NCI-H82 (cell line): ENCODE measurements at regions not wholly inside any gene's neighbourhood (a gene's known extent, or its start where the extent isn't known, plus 50 kb on each side); places are given as distances from the start of the nearest gene placed in this dataset.
"Not testable (repeated sequence)": the region's sequence is repeated elsewhere in the genome, so short reads cannot be mapped to it uniquely, and the experiment has no call there.

Experiments
- DNase-seq: peaks from one replicate; lab custom pipeline; 2025; lab: John Stamatoyannopoulos, UW

DNA sequence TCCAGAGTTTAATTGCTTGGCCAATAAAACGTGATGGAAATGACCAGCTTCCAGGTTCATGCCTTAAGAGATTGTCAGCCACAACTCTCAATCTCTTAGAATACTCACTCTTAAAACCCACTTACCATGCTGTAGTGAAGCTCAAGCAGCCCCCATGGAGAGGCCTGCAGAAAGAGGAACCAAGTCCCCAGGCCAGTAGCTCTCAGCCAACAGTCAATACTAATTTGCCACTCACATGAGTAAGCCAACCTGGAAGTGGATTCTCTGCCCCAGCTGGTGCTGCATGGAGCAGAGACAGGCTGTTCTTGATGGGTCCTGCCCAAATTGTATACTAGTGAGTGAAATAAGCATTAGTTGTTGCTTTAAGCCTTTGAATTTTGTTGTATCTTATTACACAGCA is 155.9 kb downstream of the OXSM start:
- no peak for DNase-seq

DNA sequence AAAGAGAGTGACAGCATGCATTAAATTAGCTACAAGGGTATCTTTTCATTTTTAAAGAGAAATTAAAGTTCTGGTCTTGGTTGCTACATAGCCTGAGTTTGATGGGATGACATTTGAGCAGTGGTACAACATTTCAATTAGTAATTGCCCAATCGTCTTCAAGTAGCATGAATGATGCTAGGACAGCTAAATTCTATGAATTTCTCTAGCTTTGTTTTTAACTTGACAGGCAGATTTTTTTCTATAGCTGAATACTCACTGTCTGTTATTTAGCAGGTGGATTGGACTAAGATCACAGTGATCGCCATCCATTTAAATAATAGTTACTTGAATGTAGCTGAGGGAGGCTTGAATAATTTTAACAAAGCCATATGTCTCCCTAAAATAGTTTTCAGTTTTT is 162.2 kb downstream of the OXSM start:
- no peak for DNase-seq

DNA sequence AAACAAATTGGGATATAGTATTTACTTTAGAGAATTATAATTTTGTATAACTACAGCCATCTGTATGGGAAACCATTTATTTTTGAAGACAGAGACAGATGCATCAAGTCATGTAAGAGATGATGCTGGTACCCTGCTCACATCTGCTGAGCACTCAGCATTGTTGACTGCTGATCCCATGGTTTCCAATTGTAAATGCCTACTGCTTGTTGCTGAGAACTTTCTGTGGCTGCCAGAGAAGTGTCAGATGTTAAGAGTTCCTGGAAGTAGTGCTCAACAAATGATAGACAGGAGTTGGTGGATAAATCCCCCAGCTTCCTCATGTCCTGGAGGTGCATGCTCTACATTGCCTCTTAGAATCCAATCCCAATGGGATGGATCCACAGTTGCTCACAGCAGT is 167.1 kb downstream of the OXSM start:
- no peak for DNase-seq

DNA sequence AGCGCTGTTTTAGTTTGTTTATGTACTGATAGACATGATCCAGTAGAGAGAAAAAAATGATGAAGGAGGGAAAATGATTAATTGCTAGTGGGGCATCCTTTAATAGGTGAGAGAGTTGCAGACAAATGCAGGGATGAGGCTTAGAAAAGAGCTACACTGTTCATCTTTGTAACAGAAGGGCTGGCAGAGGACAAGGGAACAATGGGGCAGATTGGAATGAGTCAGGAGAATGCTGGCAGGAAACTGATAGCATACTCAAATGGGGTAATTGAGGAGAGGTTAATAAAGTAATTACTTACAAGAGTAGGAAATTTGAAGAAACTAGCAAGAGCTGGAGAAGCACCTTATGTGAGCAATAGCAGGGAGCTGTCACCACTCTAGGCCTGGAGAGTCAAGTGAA is 170.9 kb downstream of the OXSM start:
- no peak for DNase-seq

DNA sequence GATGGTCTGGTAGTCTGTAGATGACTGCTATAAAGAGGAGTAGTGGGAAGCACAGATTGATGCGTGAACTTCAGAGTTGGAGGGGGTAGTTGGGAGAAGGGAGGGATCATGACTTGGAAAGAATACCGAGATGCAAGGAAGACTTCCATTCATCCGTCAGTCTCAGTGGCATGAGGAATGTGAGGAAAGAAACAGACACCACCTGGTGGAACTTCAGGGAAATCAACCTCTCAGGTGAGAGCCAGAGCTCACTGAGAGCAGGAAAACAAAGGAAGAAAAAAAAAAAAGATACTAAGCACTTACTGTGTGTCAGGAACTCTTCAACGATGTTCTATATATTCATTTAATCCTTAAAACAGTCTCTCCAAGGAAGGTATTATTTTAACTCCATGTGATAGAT is 172.4 kb downstream of the OXSM start:
- DNase-seq = peak; percentile 4

DNA sequence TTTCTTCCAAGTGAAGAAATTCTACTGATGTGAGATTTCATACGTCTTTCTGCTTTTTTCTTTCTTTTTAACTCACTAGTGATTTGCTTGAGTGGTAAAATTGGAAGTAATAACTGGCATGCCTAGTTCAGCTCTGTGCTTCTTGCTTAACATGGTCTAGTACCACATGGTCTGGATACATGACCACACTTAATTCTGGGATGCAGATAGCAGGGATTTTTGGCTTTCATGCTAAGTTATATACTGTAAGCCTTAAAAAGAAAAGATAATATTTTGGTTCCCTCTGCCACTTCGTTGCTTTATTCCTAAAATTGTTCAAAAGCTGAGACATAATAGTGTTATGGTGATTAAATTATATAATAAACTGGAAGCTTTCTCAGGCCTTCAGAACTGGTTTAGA is 174.3 kb downstream of the OXSM start:
- no peak for DNase-seq

DNA sequence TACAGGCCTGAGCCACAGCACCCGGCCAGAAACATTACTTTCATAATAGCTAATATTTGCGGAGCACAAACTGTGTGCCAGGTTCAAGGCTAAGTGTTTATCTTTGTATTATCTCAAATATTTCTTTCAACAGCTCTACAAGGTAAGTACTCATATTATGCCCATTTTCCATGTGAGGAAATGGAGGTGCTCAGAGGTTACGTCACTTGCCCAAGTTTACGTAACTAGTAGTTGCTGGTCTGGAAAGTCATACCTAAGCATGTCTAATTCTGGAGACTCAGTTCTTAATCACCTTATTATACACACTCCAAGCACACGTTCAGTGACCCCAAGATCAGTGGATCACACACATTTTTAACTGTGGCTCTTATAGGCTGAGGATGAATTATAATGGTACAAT is 177.5 kb downstream of the OXSM start:
- no peak for DNase-seq

DNA sequence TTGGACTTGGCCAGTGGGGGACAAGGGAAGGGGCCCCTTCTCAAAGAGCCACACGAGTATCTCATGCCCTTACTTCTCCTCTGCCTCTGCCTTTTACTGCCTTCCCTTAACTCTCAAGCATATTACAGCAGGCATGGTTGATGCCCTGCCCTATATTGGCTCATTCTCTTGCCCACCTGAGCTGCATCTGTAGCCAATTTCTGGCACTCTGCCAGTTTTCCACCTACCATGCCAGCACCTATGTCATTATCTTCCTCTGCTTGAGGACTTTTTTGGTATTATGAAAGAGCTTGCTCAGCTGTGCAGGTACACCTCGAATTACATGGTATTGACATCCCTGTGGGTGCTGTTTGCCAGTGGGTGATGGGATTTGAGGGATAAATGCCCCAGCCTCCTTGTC is 181.8 kb downstream of the OXSM start:
- DNase-seq = no peak

DNA sequence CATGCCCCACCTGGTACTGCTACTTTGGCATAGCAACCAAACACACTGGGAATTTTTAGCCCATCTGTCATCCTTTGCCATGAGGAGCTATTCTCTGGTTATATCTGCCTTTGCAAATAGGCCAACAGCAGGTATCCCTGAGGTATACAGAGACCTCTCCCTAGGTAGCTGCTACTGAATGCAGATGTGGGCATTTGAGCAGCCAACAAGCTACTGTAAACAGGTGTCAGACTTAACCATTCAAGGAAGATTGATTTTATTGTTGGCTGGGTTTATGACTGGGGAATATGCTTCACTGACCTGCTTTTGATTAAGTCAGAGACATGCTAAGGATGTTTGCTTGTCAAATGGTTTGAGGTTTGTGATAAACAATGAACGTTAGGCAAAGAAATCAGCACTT is 183.2 kb downstream of the OXSM start:
- no peak for DNase-seq

DNA sequence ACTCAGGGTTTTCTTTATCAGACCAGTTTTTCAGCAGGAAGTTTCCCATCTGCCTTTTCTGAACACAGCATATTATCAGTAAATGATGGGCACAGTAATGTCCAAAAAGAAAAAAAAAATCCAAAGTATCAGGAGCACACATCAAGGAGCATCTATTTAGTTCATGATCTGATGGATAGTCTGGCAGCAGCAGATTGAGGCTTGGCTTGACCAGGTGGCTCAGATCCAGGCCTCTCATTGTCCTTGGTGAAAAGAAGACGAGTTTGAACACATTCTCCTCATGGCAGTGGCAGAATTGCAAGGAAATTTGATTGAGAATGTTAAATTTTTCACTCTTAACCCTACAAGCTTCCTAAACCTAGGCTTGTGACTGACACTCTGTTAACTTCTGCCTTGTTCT is 192.9 kb downstream of the OXSM start:
- no peak for DNase-seq

DNA sequence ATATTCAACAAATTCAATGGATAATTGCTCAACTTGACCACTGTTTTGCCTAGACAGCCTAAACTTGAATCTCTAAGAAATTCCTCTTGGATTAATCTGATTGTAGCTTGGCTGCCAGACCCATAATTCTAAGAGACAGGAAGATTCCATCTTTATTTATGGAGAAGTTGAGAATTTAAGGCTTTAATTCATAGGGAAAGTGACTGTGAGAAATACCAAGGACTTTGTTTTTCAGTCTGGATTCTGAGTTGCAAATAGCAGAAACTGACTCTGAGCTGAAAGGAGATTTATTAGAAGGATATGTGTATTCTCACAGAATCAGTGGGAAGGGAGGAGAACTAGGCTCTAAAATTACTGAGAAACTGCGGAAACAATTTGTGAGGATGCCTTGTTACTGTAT is 195.7 kb downstream of the OXSM start:
- DNase-seq = no peak

DNA sequence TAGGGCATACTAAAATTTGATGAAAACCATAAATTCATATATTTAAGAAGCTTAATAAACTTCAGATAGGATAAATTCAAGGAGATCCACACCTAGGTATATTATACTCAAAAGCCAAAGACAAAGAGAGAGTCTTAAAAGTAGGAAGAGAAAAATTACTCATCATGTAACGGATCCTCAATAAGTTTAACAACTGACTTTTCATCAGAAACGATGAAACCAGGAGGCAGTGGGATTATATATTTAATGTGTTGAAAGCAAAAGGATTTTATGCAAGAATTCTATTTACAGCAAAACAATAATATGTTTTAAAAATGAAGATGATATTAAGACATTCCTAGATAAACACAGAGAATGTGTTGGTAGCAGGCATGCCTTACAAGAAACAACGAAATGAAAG is 202.7 kb downstream of the OXSM start:
- no peak for DNase-seq

DNA sequence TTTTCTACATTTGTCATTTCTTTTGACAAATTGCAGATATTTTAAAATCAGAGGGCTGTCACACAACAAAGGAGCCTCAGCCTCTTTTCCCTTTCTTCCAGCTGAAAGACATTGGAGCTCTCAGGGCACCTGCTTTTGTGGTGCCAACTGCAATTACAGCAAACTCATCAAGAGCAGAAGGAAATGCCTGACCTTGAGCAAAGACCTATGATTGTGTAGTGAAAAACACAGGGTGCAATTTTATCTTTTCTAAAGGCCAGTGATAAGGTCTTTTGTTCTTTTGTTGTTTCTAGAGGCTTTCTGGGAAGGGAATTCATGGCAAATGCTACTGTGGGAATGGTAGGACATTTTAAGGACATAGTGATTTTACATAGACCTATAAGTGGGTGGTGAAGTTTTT is 214.3 kb downstream of the OXSM start:
- DNase-seq = no peak

DNA sequence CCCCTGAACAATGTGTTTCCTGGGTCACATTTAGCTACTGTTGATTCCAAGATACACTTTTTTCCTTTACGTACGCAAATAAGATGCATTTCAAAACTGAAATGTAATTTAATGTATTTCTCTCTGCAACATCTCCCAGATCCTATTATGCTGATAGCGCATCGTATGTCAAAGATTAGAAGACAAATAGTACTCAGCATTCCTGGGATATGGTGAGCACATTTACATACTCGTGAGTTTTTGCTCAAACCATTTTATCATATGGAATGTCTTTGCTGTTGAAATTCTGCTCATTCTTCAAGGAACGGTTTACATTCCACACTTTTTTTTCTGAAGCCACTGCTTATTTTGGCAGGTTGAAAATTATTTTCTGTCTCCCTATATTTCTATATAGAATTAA is 221.4 kb downstream of the OXSM start:
- no peak for DNase-seq

DNA sequence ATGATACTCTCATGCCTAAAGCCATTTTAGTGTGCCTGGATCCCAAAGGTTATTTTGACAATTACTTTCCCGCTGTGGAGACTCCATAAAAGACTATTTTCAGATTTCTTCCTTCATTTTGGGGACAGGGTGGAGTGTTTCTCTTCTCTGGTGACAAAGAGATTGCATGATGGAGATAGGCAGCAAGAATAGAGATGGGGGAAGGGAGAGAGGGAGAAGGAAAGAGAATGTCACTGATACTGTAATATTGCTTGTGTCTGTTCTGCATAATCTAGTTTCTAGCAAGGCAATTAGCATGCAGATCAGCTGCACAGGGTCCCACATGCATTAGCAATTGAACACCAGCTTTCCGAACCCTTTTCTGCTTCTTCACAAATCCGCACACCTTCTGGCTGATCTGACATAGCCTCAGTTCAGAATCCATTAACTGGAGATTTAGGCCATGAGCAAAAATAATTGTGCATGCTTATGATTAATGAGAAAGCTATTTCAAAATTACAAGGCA is 222.4 kb downstream of the OXSM start:
- peak; percentile 44 for DNase-seq

DNA sequence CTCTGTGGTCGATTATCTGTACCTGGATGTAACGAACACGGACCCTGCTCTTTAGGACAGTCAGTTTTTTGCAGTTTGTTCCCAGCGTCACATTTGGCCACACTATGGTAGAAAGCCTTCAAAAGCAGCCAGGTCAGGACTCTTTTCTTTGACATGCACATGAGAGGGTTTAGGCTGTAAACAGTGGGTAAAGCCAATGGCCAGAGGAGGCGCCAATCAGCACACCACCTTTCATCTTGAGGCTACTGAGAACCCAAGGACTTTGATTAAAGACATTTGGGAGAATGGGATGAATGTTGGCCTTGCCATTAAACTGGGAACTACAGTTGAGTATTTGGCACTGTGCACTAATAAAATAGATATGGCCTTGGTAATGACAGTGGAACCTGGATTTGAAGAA is 225.9 kb downstream of the OXSM start:
- no peak for DNase-seq

DNA sequence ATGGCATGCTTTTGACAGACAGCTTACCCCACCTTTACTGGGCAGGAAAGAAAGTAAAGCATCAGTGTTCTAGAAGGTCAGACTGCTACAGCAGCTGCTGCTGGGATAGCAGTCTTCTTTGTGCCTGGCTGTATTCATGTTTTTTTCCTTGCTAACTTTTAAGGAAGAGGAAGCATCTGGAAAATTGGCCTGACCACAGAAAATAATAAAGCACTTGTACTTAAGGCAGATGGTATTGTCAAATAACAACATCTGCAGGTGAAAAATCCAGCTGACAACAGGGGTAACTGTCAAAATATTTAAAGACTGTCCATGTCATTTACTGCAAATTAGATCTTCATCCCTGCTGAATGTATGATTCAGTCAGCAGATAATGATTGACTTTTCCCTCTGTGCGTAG is 229.0 kb downstream of the OXSM start:
- DNase-seq = no peak

DNA sequence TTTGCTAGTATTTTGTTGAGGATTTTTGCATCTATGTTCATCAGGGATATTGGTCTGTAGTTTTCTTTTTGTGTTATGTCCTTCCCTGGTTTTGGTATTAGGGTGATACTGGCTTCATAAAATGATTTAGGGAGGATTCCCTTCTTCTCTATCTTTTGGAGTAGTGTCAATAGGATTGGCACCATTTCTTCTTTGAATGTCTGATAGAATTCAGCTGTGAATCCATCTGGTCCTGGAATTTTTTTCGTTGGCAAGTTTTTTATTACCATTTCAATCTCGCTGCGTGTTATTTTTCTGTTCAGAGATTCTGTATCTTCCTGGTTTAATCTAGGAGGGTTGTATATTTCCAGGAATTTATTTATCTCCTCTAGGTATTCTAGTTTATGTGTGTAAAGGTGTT is 234.3 kb downstream of the OXSM start:
- not testable (repeated sequence) for DNase-seq

DNA sequence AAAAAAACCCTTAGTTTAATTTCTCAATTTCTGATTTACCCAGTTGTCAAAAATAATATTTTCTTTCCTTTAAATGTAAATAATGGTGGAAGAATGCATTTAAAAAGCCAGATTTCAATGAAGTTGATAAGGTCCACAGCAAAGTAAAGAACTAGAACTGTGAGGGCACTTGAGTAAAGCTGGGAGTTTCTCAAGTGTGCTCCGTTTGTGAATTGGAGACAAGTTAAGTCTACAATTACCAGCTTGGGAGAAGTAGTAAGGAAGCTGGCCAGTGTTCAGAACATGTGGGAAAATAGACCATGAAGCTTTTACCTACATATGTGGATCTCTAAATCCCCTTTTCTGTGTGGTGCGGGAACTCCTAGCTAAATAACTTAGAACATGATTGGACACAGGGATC is 239.4 kb downstream of the OXSM start:
- DNase-seq = no peak

DNA sequence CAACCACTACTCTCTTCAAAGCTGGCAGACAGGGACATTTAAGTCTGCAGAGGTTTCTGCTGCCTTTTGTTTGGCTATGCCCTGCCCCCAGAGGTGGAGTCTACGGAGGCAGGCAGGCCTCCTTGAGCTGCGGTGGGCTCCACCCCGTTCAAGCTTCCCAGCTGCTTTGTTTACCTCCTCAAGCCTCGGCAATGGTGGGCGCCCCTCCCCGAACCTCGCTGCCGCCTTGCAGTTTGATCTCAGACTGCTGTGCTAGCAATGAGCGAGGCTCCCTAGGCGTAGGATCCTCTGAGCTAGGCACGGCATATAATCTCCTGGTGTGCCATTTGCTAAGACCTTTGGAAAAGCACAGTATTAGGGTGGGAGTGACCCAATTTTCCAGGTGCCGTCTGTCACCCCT is 252.2 kb downstream of the OXSM start:
- DNase-seq = not testable (repeated sequence)

DNA sequence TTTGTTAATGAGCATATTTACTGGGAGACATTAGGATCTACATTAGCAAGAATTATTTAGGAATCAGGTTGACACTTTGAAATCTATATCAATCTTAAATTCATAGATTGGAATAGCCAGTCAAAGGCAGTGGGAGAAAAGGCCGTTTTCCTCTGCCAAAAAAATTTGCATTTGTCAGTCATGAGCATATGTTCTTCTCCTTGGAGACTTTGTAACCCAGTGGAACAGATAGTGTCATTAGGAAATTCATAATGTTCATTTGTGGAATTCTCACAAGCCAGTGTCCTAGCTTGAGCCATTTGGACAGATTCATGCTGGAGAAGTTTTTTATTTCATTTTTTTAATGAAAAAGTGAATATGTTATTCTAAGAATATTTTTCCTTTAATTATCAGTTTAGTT is 260.1 kb downstream of the OXSM start:
- no peak for DNase-seq

DNA sequence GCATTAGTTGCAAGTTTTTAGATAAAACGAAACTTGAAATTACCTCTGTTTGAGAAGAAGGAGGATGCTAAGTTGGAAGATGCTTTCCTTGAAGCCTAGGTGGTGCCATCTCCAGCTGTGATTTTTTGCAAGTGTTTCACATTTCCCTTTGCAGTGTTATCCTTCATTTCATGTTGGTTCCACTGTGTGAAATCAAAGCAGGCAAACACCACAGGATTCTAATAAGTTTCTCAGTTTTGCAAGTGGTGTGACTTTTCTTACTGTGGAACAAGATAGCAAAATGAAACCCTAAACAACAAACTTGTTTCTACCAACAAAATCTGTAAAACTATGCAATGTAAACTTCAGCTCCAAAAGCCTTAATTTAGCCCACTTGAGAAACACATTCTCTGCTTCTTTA is 260.9 kb downstream of the OXSM start:
- no peak for DNase-seq

DNA sequence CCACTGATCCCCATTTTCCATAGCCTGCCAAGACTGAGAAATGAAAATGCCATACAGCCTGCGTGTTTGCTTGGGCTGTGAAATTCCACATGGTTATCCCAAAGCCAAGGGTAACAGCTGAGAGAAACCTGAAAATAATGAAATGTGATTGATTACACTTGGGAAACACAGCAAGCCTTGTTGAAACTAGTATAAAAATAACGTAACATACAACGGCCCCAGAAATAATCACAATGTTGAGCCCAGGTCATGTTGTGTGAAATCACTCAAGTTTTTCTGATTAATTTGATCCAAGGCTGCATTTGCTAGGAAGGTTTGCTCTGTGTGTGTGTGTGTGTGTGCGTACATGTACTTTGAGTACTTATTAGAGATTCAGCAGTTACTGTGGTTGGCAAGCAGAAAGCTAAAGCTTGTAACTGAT is 269.0 kb downstream of the OXSM start:
- peak; percentile 4 for DNase-seq

DNA sequence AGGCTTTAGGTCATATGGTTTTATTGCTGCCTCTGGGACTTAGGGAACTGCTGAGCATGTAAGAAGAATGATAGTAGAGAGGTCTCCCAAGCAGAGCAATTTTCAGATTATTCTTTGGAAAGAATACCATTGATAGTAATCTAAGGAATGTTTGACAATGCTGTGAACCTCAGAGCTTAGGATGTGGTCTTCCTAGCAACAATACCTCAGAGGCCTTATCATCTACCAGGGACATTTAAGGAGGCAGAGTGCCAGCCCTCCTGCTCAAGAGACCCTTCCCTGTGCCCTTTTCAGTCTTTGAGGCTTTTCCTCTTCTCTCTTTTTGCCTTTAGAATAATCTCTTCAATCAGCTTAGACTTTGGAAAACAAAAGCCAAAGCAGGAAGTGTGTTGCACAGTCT is 272.1 kb downstream of the OXSM start:
- peak; percentile 20 for DNase-seq

DNA sequence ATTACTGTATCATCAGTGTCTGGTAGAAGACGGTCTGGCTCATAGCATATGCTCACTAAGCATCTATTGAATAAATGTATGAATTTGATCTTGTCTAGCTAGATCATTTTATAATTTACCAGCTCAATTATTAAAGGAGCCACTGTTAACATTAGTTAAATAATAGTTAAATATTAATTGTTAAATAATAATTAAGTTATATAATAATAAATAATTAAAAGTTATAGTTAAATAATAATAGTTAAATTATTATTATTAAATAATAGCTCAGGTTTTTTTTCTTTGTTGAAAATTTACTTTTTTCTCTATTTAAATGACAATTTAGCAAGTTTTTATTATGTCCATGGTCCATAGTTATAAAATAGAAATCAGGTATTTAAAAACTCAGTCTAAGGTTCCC is 274.4 kb downstream of the OXSM start:
- DNase-seq = no peak
